ENCODE measurements at regions not wholly inside any gene's neighbourhood (a gene's known extent, or its start where the extent isn't known, plus 50 kb on each side); places are given as distances from the start of the nearest gene placed in this dataset.

DNA sequence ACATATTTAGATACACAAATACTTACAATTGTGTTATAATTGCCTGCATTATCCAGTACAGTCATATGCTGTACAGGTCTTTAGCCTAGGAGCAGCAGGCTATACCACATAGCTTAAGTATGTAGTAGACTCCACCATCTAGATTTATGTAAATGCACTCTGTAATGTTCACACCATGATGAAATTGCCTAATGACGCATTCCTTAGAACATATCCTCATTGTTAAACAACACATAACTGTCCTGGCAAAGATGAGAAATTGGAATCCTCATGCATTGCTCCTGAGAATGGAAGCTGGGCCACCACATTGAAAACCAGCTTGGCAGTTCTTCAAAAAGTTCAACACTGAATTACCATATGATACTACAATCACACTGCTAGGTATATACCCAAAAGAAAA, 1002.8 kb upstream of the CELF2 start:
- TF ChIP-seq, protein P1, sequence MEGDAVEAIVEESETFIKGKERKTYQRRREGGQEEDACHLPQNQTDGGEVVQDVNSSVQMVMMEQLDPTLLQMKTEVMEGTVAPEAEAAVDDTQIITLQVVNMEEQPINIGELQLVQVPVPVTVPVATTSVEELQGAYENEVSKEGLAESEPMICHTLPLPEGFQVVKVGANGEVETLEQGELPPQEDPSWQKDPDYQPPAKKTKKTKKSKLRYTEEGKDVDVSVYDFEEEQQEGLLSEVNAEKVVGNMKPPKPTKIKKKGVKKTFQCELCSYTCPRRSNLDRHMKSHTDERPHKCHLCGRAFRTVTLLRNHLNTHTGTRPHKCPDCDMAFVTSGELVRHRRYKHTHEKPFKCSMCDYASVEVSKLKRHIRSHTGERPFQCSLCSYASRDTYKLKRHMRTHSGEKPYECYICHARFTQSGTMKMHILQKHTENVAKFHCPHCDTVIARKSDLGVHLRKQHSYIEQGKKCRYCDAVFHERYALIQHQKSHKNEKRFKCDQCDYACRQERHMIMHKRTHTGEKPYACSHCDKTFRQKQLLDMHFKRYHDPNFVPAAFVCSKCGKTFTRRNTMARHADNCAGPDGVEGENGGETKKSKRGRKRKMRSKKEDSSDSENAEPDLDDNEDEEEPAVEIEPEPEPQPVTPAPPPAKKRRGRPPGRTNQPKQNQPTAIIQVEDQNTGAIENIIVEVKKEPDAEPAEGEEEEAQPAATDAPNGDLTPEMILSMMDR (conservative IDR thresholded peaks at IDR 0.05), result no peak
- no peak for TF ChIP-seq EZH2 (IDR thresholded peaks at IDR 0.05; ENCODE audit: low read depth)
